Vagina (tissue), 2 donors: ENCODE measurements at regions not wholly inside any gene's neighbourhood (a gene's known extent, or its start where the extent isn't known, plus 50 kb on each side); places are given as distances from the start of the nearest gene placed in this dataset.

Source experiments
- DNase-seq, 2 donors: peaks; one replicate each; pipeline ENCODE4 v3.0.0-alpha.2; 2017; ENCODE audit errors: extremely low spot score in 2 of 2
- H3K27ac ChIP-seq: fragments of 200-600 bp; sonication (generic); one replicate; pipeline ENCODE4 v1.5.1; 2019
- H3K27me3 ChIP-seq: fragments of 200-600 bp; sonication (generic); one replicate; pipeline ENCODE4 v1.5.1; 2019
- H3K36me3 ChIP-seq, 2 donors: fragments of 200-600 bp; sonication (generic); one replicate each; pipeline ENCODE4 v1.5.1; 2017 to 2019
- H3K4me1 ChIP-seq: fragments of 200-600 bp; sonication (generic); one replicate; pipeline ENCODE4 v1.5.1; 2019
- H3K4me3 ChIP-seq, 2 donors: fragments of 200-600 bp; sonication (generic); 1 replicate in 1 of 2; 2 replicates in 1 of 2; pipeline ENCODE4 v1.5.1; 2016 to 2019
- H3K9me3 ChIP-seq: fragments of 200-600 bp; sonication (generic); one replicate; pipeline ENCODE4 v1.5.1; 2019
- CTCF ChIP-seq, 3 experiments: fragments of 450-650 bp in 2 of 3; fragments of 200-600 bp in 1 of 3; sonication (generic) in 1 of 3; IDR thresholded peaks; one replicate each; pipeline ENCODE4 v1.5.1; 2017 to 2019; ENCODE audit warnings: antibody characterized with exemption in 3 of 3, mild to moderate bottlenecking in 2 of 3, moderate library complexity in 2 of 3
- POLR2A ChIP-seq, 2 donors: fragments of 450-650 bp; IDR thresholded peaks; one replicate each; pipeline ENCODE4 v1.6.1; 2017; ENCODE audit warnings: antibody characterized with exemption in 2 of 2, mild to moderate bottlenecking in 2 of 2, moderate library complexity in 2 of 2
- POLR2AphosphoS5 ChIP-seq, 2 donors: sonication (generic); formaldehyde crosslinking; IDR thresholded peaks; one replicate each; pipeline ENCODE4 v1.9.0; 2017; ENCODE audit warnings: antibody characterized with exemption in 2 of 2, mild to moderate bottlenecking in 2 of 2, low read depth in 1 of 2; ENCODE audit not compliant: insufficient read depth in 1 of 2
- intact Hi-C: fragments of 100-400 bp; cut with DNase I; formaldehyde crosslinking; loops from one replicate; pipeline ENCODE4 v1.15.1; 2023

GRCh38 chr1:30292451-30292850 lies 430.9 kb downstream of the MATN1 start:
- Histone ChIP-seq H3K4me3 (no peak overlapping the region), H3K9me3 (no peaks in the 10 kb centered on the region), H3K27ac (no peak overlapping the region), H3K4me1 (no peaks in the 10 kb centered on the region), H3K36me3 (no peaks in the 10 kb centered on the region), H3K27me3 (no peaks in the 10 kb centered on the region)
- DNase-seq, result no peak
- intact Hi-C loops, result no loop called here
- TF ChIP-seq POLR2AphosphoS5 (IDR thresholded peaks at IDR 0.05; ENCODE audit: insufficient read depth in 1 of 2, low read depth in 1 of 2) (no peak), POLR2A (IDR thresholded peaks at IDR 0.05) (no peak), CTCF (IDR thresholded peaks at IDR 0.05) (no peak)

DNA sequence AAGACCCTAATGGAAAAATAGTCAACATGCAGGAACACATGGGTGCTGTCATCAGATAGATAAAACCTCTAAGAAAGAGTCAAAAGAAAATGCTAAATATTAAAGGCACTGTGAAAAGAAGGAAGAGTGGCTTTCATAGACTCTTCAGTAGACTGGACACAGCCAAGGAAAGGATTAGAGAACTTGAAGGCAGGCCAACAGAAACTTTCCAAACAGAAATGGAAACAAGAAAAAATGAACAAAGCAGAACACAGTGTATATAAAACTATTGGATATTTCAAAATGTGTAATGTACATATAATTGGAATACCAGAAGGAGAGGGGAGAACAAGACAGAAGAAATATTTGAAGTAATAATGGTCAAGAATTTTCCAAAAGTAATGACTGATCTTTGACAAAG lies 431.9 kb downstream of the MATN1 start:
- intact Hi-C loops, result no loop called here
- no peaks in the 10 kb centered on the region for H3K4me1 ChIP-seq

GRCh38 chr1:30290581-30290980 lies 432.8 kb downstream of the MATN1 start:
- Histone ChIP-seq H3K36me3 (no peaks in the 10 kb centered on the region), H3K4me3 (no peak overlapping the region), H3K27me3 (no peaks in the 10 kb centered on the region), H3K4me1 (no peaks in the 10 kb centered on the region), H3K27ac (no peak overlapping the region), H3K9me3 (no peaks in the 10 kb centered on the region)
- peak in 1 of 2 donors; percentile 37 for DNase-seq
- intact Hi-C loops, result no loop called here
- TF ChIP-seq POLR2A (IDR thresholded peaks at IDR 0.05) (no peak), POLR2AphosphoS5 (IDR thresholded peaks at IDR 0.05; ENCODE audit: insufficient read depth in 1 of 2, low read depth in 1 of 2) (no peak), CTCF (IDR thresholded peaks at IDR 0.05) (no peak)

More for the DNA sequence above, 431.9 kb downstream of the MATN1 start:
- Histone ChIP-seq H3K27ac (no peak overlapping the region), H3K27me3 (no peaks in the 10 kb centered on the region), H3K4me3 (no peak overlapping the region), H3K36me3 (no peaks in the 10 kb centered on the region), H3K9me3 (no peaks in the 10 kb centered on the region)
- no peak for DNase-seq
- TF ChIP-seq POLR2A (IDR thresholded peaks at IDR 0.05) (no peak), POLR2AphosphoS5 (IDR thresholded peaks at IDR 0.05; ENCODE audit: insufficient read depth in 1 of 2, low read depth in 1 of 2) (no peak), CTCF (IDR thresholded peaks at IDR 0.05) (no peak)

DNA sequence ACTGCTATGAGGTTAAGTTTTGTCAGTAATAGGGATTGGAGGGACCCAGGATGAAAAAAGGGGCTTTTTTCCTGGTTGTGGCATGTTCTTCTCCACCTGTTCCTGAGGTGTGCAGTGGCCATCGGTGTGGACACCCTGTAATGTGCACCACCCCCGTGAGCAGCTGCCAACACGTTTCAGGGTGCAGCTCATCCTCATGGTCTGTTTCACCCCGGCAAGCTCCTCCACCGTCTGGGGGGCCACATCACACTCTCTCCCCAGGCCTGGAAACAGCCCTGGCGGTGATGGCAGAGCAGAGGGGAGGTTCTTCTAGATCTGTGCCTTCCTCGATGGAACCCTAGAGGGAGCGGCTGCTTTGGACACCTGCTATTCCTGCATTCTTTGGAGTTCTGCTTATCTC lies 435.4 kb downstream of the MATN1 start:
- no peaks in the 10 kb centered on the region for H3K4me1 ChIP-seq
- no peaks in the 10 kb centered on the region for H3K9me3 ChIP-seq
- no peak for TF ChIP-seq POLR2A (IDR thresholded peaks at IDR 0.05)
- TF ChIP-seq CTCF (IDR thresholded peaks at IDR 0.05), result no peak
- TF ChIP-seq POLR2AphosphoS5 (IDR thresholded peaks at IDR 0.05; ENCODE audit: insufficient read depth in 1 of 2, low read depth in 1 of 2), result no peak
- intact Hi-C loops, result no loop called here
- H3K27me3 ChIP-seq, result no peaks in the 10 kb centered on the region
- H3K4me3 ChIP-seq, result no peak overlapping the region
- DNase-seq, result peak; percentile 70 to 81
- no peaks in the 10 kb centered on the region for H3K36me3 ChIP-seq
- no peak overlapping the region for H3K27ac ChIP-seq

GRCh38 chr1:30286988-30287839 lies 436.2 kb downstream of the MATN1 start:
- Histone ChIP-seq H3K27me3 (no peaks in the 10 kb centered on the region), H3K4me1 (no peaks in the 10 kb centered on the region), H3K36me3 (no peaks in the 10 kb centered on the region), H3K27ac (no peak overlapping the region), H3K4me3 (no peak overlapping the region), H3K9me3 (no peaks in the 10 kb centered on the region)
- intact Hi-C loops, result no loop called here
- DNase-seq, result peak; percentile 42 to 61
- no peak for TF ChIP-seq CTCF (IDR thresholded peaks at IDR 0.05)
